Aorta (tissue), 5 donors: ENCODE measurements at regions not wholly inside any gene's neighbourhood (a gene's known extent, or its start where the extent isn't known, plus 50 kb on each side); places are given as distances from the start of the nearest gene placed in this dataset.

Experiments used
- ATAC-seq: fragments of 200-7000 bp; cut with Tn5 transposase; one replicate; pipeline ENCODE4 v1.9.1; 2022; ENCODE audit warnings: moderate library complexity; ENCODE audit not compliant: low FRiP score
- DNase-seq, 2 donors: peaks; one replicate each; pipeline ENCODE4 v3.0.0-alpha.2; 2020
- H3K27ac ChIP-seq, 2 donors: one replicate each; pipeline ENCODE4 v1.5.1; 2013; ENCODE audit warnings: low read length in 2 of 2, mild to moderate bottlenecking in 2 of 2, moderate library complexity in 2 of 2, control low read depth in 1 of 2, inconsistent platforms in 1 of 2, low read depth in 1 of 2
- H3K27me3 ChIP-seq, 2 donors: one replicate each; pipeline ENCODE4 v1.6.1; 2013; ENCODE audit warnings: control low read depth in 1 of 2, low read length in 1 of 2, mild to moderate bottlenecking in 1 of 2, moderate library complexity in 1 of 2; ENCODE audit not compliant: insufficient read depth in 2 of 2, control insufficient read depth in 1 of 2
- H3K36me3 ChIP-seq, 2 donors: one replicate each; pipeline ENCODE4 v1.6.1; 2013; ENCODE audit warnings: control low read depth in 1 of 2, low read length in 1 of 2, mild to moderate bottlenecking in 1 of 2; ENCODE audit not compliant: insufficient read depth in 2 of 2, control insufficient read depth in 1 of 2
- H3K4me1 ChIP-seq, 2 donors: one replicate each; pipeline ENCODE4 v1.6.1; 2013; ENCODE audit warnings: low read length in 2 of 2, control low read depth in 1 of 2, mild to moderate bottlenecking in 1 of 2, moderate library complexity in 1 of 2; ENCODE audit not compliant: insufficient read depth in 2 of 2, control insufficient read depth in 1 of 2
- H3K4me3 ChIP-seq, 2 donors: one replicate each; pipeline ENCODE4 v1.5.1; 2013; ENCODE audit warnings: low read length in 2 of 2, control low read depth in 1 of 2, mild to moderate bottlenecking in 1 of 2
- H3K9me3 ChIP-seq: one replicate; pipeline ENCODE4 v1.6.1; 2013; ENCODE audit warnings: mild to moderate bottlenecking, low read length; ENCODE audit not compliant: control insufficient read depth
- WGBS, 2 donors: extraction: QIAGEN DNeasy Blood & Tissue Kit; methylation state at CpG; one replicate each; pipeline ENCODE4 v1.1.7; 2013; 5-methylcytosine and 5-hydroxymethylcytosine counted together
- intact Hi-C, 2 donors: fragments of 100-400 bp; cut with DNase I; formaldehyde crosslinking; loops; one replicate each; pipeline versions ENCODE4 v1.14.2 to v1.15.0; 2022
- donor health status: healthy with polysubstance abuse.
- donor health status: Bipolar disorder and iron deficiency.
- donor health status: DM: no; HTN: no; CAD: no.
- donor health status: DM: no; HTN: no; CAD: no.
- donor health status: DM: yes; HTN: yes; CAD: no.

- Histone ChIP-seq H3K36me3 (no peaks in the 10 kb centered on the region), H3K9me3 (no peaks in the 10 kb centered on the region), H3K4me3 (no peak overlapping the region), H3K27me3 (no peaks in the 10 kb centered on the region), H3K27ac (no peak overlapping the region), H3K4me1 (no peaks in the 10 kb centered on the region)
- WGBS, 2 donors, result 23 to 26% methylated on average over 6 of the region's 6 CpGs
- intact Hi-C loops, result no loop called here
- ATAC-seq (no peak), DNase-seq (no peak)
Measured at GRCh38 chr2:37489041-37489456, 144.6 kb downstream of the QPCT start.

DNA sequence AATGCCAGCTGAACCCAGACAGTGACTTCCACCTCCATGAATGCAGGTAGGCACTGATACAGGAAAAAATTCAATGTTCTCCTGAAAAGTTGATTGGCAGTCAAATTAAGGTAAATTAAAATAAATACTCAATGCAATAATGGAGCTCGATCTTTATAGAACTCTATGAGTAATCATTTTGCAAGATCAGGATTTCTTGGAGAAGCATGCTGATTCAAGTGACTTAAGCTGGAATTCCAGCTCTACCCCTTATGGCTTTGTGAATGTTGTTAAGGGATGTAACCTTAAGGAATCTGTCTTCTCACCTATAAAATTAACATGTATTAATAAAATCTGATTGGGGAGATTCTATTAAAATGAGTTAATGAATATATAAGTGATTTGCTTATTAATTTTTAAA lies 145.1 kb downstream of the QPCT start:
- H3K36me3 ChIP-seq, result no peaks in the 10 kb centered on the region
- DNase-seq (no peak), ATAC-seq (no peak)
- 9 to 11% methylated on average over 1 of the region's 1 CpG for WGBS, 2 donors
- no peak overlapping the region for H3K27ac ChIP-seq
- intact Hi-C loops, result no loop called here
- H3K9me3 ChIP-seq, result no peaks in the 10 kb centered on the region
- H3K4me1 ChIP-seq, result no peaks in the 10 kb centered on the region
- no peak overlapping the region for H3K4me3 ChIP-seq
- no peaks in the 10 kb centered on the region for H3K27me3 ChIP-seq

GRCh38 chr2:37493425-37493824 lies 149.0 kb downstream of the QPCT start:
- ATAC-seq, result no peak
- intact Hi-C loops, result no loop called here

GRCh38 chr2:37499113-37499512 lies 154.7 kb downstream of the QPCT start:
- no peak overlapping the region for H3K27ac ChIP-seq
- no peaks in the 10 kb centered on the region for H3K27me3 ChIP-seq
- H3K36me3 ChIP-seq, result no peaks in the 10 kb centered on the region
- peaks cover 0 to 1% of the 10 kb centered on the region in 2 donors for H3K4me1 ChIP-seq
- DNase-seq (no peak), ATAC-seq (no peak)
- intact Hi-C loops, result no loop called here
- H3K9me3 ChIP-seq, result no peaks in the 10 kb centered on the region
- no peak overlapping the region for H3K4me3 ChIP-seq
- WGBS, 2 donors, result 90 to 94% methylated on average over 3 of the region's 3 CpGs

More at GRCh38 chr2:37493425-37493824, 149.0 kb downstream of the QPCT start:
- Histone ChIP-seq H3K36me3 (no peaks in the 10 kb centered on the region), H3K4me3 (no peak overlapping the region), H3K27me3 (no peaks in the 10 kb centered on the region), H3K27ac (no peak overlapping the region), H3K4me1 (no peaks in the 10 kb centered on the region), H3K9me3 (no peaks in the 10 kb centered on the region)
- no peak for DNase-seq
- WGBS, 2 donors, result 98% methylated on average over 3 of the region's 3 CpGs

- H3K27ac ChIP-seq, result no peak overlapping the region
- DNase-seq (no peak), ATAC-seq (no peak)
- H3K27me3 ChIP-seq, result no peaks in the 10 kb centered on the region
- no peak overlapping the region for H3K4me3 ChIP-seq
- no peaks in the 10 kb centered on the region for H3K9me3 ChIP-seq
- no peaks in the 10 kb centered on the region for H3K36me3 ChIP-seq
- intact Hi-C loops, result no loop called here
- H3K4me1 ChIP-seq, result peaks cover 0 to 1% of the 10 kb centered on the region in 2 donors
Measured at GRCh38 chr2:37500031-37500430, 155.6 kb downstream of the QPCT start.

- ATAC-seq, result no peak
Measured at GRCh38 chr2:37501113-37501512, 156.7 kb downstream of the QPCT start.

DNA sequence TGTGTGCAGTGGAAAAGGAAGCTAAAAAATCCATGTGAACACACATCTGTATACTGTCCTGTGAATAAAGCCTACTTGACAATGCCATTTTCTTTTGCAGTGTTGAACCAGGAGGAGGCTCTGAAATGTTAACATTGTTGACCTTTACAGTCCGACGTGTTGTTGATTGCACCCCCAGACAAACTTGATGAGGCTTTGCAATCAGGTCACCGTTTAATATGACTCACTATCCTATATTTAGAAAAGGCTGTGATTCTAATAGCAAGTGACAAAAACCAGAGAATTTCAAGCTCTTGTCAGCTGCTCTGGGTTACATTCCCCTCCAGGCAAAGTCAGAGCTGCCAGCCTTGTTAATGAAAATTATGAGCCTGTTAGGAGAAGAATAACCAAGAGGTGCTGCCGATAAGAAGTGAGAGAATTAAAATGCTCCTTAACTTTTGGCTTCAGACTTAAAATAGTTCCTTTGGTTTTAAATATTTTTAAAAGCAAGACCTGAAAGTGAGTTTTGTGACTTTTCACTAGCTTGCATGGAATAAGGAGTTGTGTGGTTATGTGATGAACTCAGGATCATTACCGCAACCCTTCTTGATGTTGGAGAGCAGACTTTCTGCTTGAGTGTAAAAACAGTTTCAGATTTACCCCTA lies 162.1 kb downstream of the QPCT start:
- no peaks in the 10 kb centered on the region for H3K9me3 ChIP-seq
- no peaks in the 10 kb centered on the region for H3K36me3 ChIP-seq
- peak overlapping the region; percentile 51 for H3K27ac ChIP-seq
- ATAC-seq, result no peak
- peaks cover 6 to 8% of the 10 kb centered on the region in 2 donors for H3K4me1 ChIP-seq
- WGBS, 2 donors, result 13 to 16% methylated on average over 5 of the region's 5 CpGs
- H3K27me3 ChIP-seq, result no peaks in the 10 kb centered on the region
- DNase-seq, result no peak
- H3K4me3 ChIP-seq, result no peak overlapping the region
- intact Hi-C loops, result no loop called here

More at GRCh38 chr2:37501113-37501512, 156.7 kb downstream of the QPCT start:
- no peak for DNase-seq
- Histone ChIP-seq H3K4me1 (peaks cover 0 to 1% of the 10 kb centered on the region in 2 donors), H3K27me3 (no peaks in the 10 kb centered on the region), H3K36me3 (no peaks in the 10 kb centered on the region), H3K4me3 (no peak overlapping the region), H3K27ac (no peak overlapping the region), H3K9me3 (no peaks in the 10 kb centered on the region)
- intact Hi-C loops, result no loop called here
- WGBS, 2 donors, result 90 to 91% methylated on average over 2 of the region's 2 CpGs

GRCh38 chr2:37507051-37507410 lies 162.6 kb downstream of the QPCT start:
- Histone ChIP-seq H3K9me3 (no peaks in the 10 kb centered on the region), H3K27ac (peak overlapping the region; percentile 51), H3K4me1 (peaks cover 6 to 8% of the 10 kb centered on the region in 2 donors), H3K36me3 (no peaks in the 10 kb centered on the region), H3K4me3 (no peak overlapping the region), H3K27me3 (no peaks in the 10 kb centered on the region)
- ATAC-seq (no peak), DNase-seq (no peak)
- 45 to 48% methylated on average over 3 of the region's 3 CpGs for WGBS, 2 donors
- intact Hi-C loops, result no loop called here

DNA sequence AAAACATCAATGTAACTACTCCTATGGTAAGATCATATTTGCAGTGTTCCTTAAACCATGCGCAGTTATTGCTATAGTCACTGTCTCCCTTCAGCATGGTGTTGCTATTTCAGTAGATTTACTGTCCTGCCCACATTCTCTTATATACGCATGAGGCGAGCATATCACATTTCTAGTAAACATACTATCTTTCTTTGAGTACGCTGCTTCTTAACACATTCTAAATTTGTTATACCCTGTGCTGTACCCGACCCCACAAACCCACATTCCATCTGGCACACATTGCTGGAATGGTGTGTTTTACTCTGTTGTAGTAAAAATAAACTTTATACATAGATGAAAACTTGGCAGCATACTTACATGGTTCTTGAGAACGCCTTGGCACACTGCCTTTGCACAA lies 163.3 kb downstream of the QPCT start:
- 22 to 23% methylated on average over 6 of the region's 6 CpGs for WGBS, 2 donors
- H3K27ac ChIP-seq, result no peak overlapping the region
- H3K27me3 ChIP-seq, result no peaks in the 10 kb centered on the region
- ATAC-seq (no peak), DNase-seq (no peak)
- no peaks in the 10 kb centered on the region for H3K36me3 ChIP-seq
- H3K4me3 ChIP-seq, result no peak overlapping the region
- intact Hi-C loops, result no loop called here
- H3K9me3 ChIP-seq, result no peaks in the 10 kb centered on the region
- H3K4me1 ChIP-seq, result peaks cover 6 to 8% of the 10 kb centered on the region in 2 donors
